AG04450 (cell line): ENCODE measurements at regions not wholly inside any gene's neighbourhood (a gene's known extent, or its start where the extent isn't known, plus 50 kb on each side); places are given as distances from the start of the nearest gene placed in this dataset.

ENCODE experiments used
- CTCF ChIA-PET: fragments of 300-600, 350-600 bp; formaldehyde crosslinking; extraction: SDS; loops from one replicate; lab custom pipeline; 2022; ENCODE audit warnings: antibody characterized with exemption, inconsistent platforms; lab: Charles Lee
- POLR2A ChIA-PET: fragments of 350-600 bp; formaldehyde crosslinking; extraction: SDS; loops from one replicate; lab custom pipeline; 2021; ENCODE audit warnings: antibody characterized with exemption, inconsistent platforms; lab: Yijun Ruan, JAX
- DNase-seq: peaks from one replicate; pipeline ENCODE4 v3.0.0-alpha.2; 2011; ENCODE audit warnings: low read depth, low spot score
- H3K27ac ChIP-seq: one replicate; pipeline ENCODE4 v1.5.1; 2012; ENCODE audit warnings: low read depth, low read length, control low read depth
- H3K27me3 ChIP-seq: one replicate; pipeline ENCODE4 v1.6.0; 2012; ENCODE audit warnings: low read length; ENCODE audit not compliant: control insufficient read depth, insufficient read depth
- H3K4me3 ChIP-seq: 2 replicates; pipeline ENCODE4 v1.5.1; 2011; ENCODE audit warnings: mild to moderate bottlenecking, low read depth, low read length, control low read depth
- H3K9me3 ChIP-seq: 2 replicates; pipeline ENCODE4 v1.5.1; 2012; ENCODE audit warnings: low read length; ENCODE audit not compliant: control insufficient read depth, insufficient read depth
- TF ChIP-seq, protein P1 (sequence below): IDR thresholded peaks from 2 replicates; pipeline ENCODE4 v1.5.1; 2011; ENCODE audit warnings: low read depth, low read length, control low read depth, inconsistent platforms

DNA sequence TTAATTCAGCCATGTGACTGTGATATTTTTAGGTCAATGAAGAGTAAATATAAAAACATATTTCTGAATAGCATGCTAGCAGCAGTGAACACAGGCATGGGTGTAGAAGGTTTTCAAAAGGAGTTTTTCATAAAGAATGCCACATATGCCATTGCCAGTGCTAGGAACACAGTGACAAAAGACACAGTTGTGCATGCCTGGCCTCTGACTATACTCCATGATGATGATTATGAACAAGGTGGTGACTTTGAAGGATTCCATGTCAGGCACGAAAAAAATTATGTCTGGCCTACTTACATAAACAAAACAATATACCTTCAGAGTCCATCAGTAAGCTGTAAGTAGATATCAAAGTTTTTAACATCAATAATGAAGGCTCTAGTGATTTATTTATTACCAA lies 438.7 kb downstream of the TLE1 start:
- CTCF ChIA-PET: no interaction called here
- Histone ChIP-seq H3K9me3 (no peaks in the 10 kb centered on the region; the same call in 1 of the 2 replicates), H3K4me3 (no peak overlapping the region), H3K27me3 (no peaks in the 10 kb centered on the region), H3K27ac (no peak overlapping the region)
- POLR2A ChIA-PET: no interaction called here
- no peak for DNase-seq
- TF ChIP-seq, protein P1, sequence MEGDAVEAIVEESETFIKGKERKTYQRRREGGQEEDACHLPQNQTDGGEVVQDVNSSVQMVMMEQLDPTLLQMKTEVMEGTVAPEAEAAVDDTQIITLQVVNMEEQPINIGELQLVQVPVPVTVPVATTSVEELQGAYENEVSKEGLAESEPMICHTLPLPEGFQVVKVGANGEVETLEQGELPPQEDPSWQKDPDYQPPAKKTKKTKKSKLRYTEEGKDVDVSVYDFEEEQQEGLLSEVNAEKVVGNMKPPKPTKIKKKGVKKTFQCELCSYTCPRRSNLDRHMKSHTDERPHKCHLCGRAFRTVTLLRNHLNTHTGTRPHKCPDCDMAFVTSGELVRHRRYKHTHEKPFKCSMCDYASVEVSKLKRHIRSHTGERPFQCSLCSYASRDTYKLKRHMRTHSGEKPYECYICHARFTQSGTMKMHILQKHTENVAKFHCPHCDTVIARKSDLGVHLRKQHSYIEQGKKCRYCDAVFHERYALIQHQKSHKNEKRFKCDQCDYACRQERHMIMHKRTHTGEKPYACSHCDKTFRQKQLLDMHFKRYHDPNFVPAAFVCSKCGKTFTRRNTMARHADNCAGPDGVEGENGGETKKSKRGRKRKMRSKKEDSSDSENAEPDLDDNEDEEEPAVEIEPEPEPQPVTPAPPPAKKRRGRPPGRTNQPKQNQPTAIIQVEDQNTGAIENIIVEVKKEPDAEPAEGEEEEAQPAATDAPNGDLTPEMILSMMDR: no peak

DNA sequence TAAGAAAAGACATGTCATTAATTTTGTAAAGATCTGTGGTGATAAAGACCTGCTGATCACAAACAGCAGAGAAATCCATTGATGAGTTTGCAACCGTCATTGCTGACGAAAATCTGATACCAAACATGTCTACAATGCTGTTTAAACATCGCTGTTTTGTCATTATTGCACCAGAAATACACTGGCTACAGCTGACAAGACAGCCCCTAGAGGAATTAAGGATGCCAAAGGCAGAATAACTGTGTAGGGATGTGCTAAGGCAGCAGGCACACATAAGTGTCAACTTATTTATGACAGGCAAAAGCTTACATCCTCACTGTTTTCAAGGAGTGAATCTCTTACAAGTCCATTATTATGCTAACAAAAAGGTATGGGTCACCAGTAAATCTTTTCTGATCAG lies 439.3 kb downstream of the TLE1 start:
- H3K4me3 ChIP-seq: no peak overlapping the region
- H3K9me3 ChIP-seq: no peaks in the 10 kb centered on the region; the same call in 1 of the 2 replicates
- TF ChIP-seq, protein P1: no peak
- ChIA-PET POLR2A (no interaction called here), CTCF (no interaction called here)
- no peak overlapping the region for H3K27ac ChIP-seq
- no peak for DNase-seq
- no peaks in the 10 kb centered on the region for H3K27me3 ChIP-seq

DNA sequence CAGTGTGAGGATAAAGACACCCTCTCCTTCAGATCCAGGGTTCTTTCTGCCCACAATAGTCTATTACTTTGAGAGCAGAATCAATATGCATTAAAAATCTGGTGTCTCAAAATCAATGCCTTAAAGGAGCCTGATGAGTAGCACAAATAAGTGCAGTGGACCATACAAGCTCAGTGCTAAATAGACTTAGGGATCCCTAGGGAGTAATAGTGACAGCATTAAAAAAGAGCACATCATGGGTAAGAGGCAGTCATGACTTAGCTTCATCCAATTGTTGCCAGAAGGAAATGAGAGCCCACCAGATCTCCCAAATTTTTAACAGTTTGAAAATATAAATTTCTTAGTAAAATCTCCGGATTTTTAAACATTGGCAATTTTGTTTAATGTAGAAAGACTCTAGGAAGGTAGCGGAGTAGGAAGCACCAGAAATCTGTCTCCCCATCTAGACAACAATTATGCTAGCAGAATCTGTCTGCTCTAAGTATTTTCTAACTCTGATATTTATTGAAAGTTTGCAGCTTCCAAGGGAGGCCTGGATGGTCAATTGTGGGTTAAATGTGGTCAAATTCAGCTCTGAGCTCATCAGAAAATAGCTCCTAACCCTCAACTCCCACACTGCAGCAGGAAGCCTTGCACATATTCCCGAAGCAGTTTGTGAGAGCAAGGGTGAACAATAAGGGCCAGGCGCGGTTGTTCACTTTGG lies 443.9 kb downstream of the TLE1 start:
- Histone ChIP-seq H3K27me3 (no peaks in the 10 kb centered on the region), H3K27ac (no peak overlapping the region), H3K9me3 (no peaks in the 10 kb centered on the region; the same call in 1 of the 2 replicates), H3K4me3 (no peak overlapping the region)
- DNase-seq: no peak
- ChIA-PET CTCF (interaction anchor here (0.6 kb wide), 1 partner anchor 246 kb away, joined by 4 read pairs; no protein-coding TSS in a partner anchor), POLR2A (no interaction called here)
- TF ChIP-seq, protein P1: no peak

DNA sequence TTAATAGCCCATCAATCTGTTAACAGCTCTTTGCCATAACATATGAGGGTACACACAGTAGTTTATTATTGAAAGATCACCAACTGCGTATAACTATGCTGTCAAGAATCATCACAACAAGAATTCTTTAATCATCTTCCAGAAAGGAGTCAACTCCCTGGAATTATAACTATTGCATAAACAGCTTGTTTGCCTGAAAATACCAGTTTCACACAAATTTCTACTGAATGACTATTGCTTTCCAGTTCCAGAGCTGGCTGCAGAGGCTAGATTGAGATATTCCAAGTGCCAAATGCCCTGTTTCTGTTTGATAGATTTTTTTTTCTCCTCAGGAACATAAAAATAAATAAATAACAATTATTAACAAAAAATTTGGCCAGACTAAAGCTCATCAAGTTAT lies 444.7 kb downstream of the TLE1 start:
- ChIA-PET CTCF (interaction anchor here (0.6 to 0.9 kb wide), 2 partner anchors 247 to 279 kb away, joined by 3 to 4 read pairs; no protein-coding TSS in a partner anchor), POLR2A (no interaction called here)
- TF ChIP-seq, protein P1: no peak
- Histone ChIP-seq H3K9me3 (no peaks in the 10 kb centered on the region; the same call in 1 of the 2 replicates), H3K27me3 (no peaks in the 10 kb centered on the region), H3K27ac (no peak overlapping the region), H3K4me3 (no peak overlapping the region)
- DNase-seq: no peak

DNA sequence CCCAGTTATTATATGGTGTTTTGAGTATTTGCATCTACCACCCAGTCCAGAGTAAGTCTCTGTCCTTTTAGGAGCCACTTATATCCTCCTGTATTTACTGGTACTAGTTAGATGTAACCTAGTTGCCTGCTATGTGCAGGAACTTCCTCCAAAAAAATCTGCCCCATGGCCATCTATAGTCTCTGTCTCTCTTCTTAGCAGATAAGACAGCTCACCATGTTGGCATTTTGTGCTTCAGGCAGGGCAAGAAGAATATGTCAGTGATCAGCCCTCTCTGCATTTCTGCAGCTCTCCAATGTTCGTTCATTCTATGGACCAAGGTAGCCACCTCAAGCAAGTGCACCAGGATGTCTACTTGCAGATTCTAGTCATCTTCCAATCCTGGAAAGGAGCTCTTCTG lies 446.5 kb downstream of the TLE1 start:
- CTCF ChIA-PET: no interaction called here

More for the DNA sequence above, 446.5 kb downstream of the TLE1 start:
- H3K4me3 ChIP-seq: no peak overlapping the region
- DNase-seq: no peak
- H3K9me3 ChIP-seq: no peaks in the 10 kb centered on the region
- POLR2A ChIA-PET: no interaction called here
- TF ChIP-seq, protein P1: no peak
- no peak overlapping the region for H3K27ac ChIP-seq
- no peaks in the 10 kb centered on the region for H3K27me3 ChIP-seq
